ENCODE measurements at regions not wholly inside any gene's neighbourhood (a gene's known extent, or its start where the extent isn't known, plus 50 kb on each side); places are given as distances from the start of the nearest gene placed in this dataset.

GRCh38 chr3:81261996-81262395 lies 499.4 kb downstream of the GBE1 start:
- H3K36me3 ChIP-seq: no peaks in the 10 kb centered on the region
- no peak overlapping the region for H3K27ac ChIP-seq
- no peak overlapping the region for H3K4me3 ChIP-seq
- TF ChIP-seq, protein P1, sequence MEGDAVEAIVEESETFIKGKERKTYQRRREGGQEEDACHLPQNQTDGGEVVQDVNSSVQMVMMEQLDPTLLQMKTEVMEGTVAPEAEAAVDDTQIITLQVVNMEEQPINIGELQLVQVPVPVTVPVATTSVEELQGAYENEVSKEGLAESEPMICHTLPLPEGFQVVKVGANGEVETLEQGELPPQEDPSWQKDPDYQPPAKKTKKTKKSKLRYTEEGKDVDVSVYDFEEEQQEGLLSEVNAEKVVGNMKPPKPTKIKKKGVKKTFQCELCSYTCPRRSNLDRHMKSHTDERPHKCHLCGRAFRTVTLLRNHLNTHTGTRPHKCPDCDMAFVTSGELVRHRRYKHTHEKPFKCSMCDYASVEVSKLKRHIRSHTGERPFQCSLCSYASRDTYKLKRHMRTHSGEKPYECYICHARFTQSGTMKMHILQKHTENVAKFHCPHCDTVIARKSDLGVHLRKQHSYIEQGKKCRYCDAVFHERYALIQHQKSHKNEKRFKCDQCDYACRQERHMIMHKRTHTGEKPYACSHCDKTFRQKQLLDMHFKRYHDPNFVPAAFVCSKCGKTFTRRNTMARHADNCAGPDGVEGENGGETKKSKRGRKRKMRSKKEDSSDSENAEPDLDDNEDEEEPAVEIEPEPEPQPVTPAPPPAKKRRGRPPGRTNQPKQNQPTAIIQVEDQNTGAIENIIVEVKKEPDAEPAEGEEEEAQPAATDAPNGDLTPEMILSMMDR (IDR thresholded peaks at IDR 0.05): no peak
- no peak for TF ChIP-seq POLR2A (IDR thresholded peaks at IDR 0.05)
- no peak for DNase-seq
- H3K4me1 ChIP-seq: no peaks in the 10 kb centered on the region
- H3K27me3 ChIP-seq: no peaks in the 10 kb centered on the region
- no peaks in the 10 kb centered on the region for H3K9me3 ChIP-seq

DNA sequence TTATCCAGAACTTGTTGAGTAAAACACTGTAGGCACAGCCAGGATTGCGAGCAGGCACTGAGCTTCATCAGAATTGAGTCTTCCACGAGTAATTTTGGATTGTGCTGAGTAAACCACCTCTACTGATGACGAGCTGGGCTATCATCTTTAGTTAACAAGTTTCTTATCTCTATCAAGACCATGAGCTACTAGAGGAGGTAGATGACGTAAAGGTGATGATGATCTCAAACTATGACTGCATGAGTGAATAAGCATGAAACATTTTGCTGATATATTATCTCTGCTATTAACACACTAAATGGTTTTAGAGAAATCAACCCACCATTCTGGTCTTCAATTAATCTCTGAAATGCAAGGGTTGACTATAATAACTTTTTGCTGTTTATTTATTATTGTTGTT lies 506.0 kb downstream of the GBE1 start:
- no peaks in the 10 kb centered on the region for H3K9me3 ChIP-seq
- DNase-seq: no peak

GRCh38 chr3:81251096-81251495 lies 510.3 kb downstream of the GBE1 start:
- H3K4me3 ChIP-seq: no peak overlapping the region
- H3K27ac ChIP-seq: no peak overlapping the region

More for the DNA sequence above, 506.0 kb downstream of the GBE1 start:
- Histone ChIP-seq H3K4me1 (no peaks in the 10 kb centered on the region), H3K27me3 (no peaks in the 10 kb centered on the region), H3K27ac (no peak overlapping the region), H3K4me3 (no peak overlapping the region), H3K36me3 (no peaks in the 10 kb centered on the region)
- no peak for TF ChIP-seq POLR2A (IDR thresholded peaks at IDR 0.05)
- TF ChIP-seq, protein P1 (IDR thresholded peaks at IDR 0.05): no peak

GRCh38 chr3:81249540-81250029 lies 511.9 kb downstream of the GBE1 start:
- no peak for TF ChIP-seq POLR2A (IDR thresholded peaks at IDR 0.05)
- TF ChIP-seq, protein P1 (IDR thresholded peaks at IDR 0.05): no peak
- no peak overlapping the region for H3K4me3 ChIP-seq
- H3K27me3 ChIP-seq: no peaks in the 10 kb centered on the region
- DNase-seq: no peak
- H3K4me1 ChIP-seq: no peaks in the 10 kb centered on the region
- no peaks in the 10 kb centered on the region for H3K36me3 ChIP-seq
- H3K9me3 ChIP-seq: no peaks in the 10 kb centered on the region
- H3K27ac ChIP-seq: no peak overlapping the region

More at GRCh38 chr3:81251096-81251495, 510.3 kb downstream of the GBE1 start:
- H3K9me3 ChIP-seq: no peaks in the 10 kb centered on the region
- no peak for TF ChIP-seq POLR2A (IDR thresholded peaks at IDR 0.05)
- TF ChIP-seq, protein P1 (IDR thresholded peaks at IDR 0.05): no peak
- no peaks in the 10 kb centered on the region for H3K4me1 ChIP-seq
- no peaks in the 10 kb centered on the region for H3K36me3 ChIP-seq
- DNase-seq: no peak
- no peaks in the 10 kb centered on the region for H3K27me3 ChIP-seq

DNA sequence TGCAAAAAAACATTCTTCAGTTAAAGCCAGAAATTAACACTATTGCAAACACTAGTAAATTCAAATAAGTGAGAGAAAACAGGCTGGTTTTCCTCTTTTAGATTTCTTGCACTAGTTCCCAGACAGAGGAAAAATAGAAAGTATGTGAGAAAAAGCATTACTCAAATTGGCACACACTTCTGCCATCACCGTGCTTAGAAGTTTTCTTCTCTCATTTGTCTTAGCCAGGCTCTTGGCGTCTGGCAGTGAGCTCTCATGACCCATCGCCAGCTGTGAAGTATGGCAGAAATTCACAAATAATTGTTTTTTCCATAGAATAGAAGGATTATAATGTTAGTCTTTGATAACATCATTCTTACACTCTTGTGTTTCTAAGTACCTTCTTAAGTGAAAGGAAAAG lies 515.9 kb downstream of the GBE1 start:
- TF ChIP-seq POLR2A (IDR thresholded peaks at IDR 0.05): no peak
- TF ChIP-seq, protein P1 (IDR thresholded peaks at IDR 0.05): no peak

GRCh38 chr3:81245043-81245442 lies 516.4 kb downstream of the GBE1 start:
- Histone ChIP-seq H3K4me3 (no peak overlapping the region), H3K9me3 (no peaks in the 10 kb centered on the region), H3K27me3 (no peaks in the 10 kb centered on the region), H3K36me3 (no peaks in the 10 kb centered on the region), H3K4me1 (no peaks in the 10 kb centered on the region), H3K27ac (no peak overlapping the region)
- no peak for TF ChIP-seq POLR2A (IDR thresholded peaks at IDR 0.05)
- TF ChIP-seq, protein P1 (IDR thresholded peaks at IDR 0.05): no peak
- no peak for DNase-seq

More for the DNA sequence above, 515.9 kb downstream of the GBE1 start:
- Histone ChIP-seq H3K36me3 (no peaks in the 10 kb centered on the region), H3K4me3 (no peak overlapping the region), H3K27ac (no peak overlapping the region), H3K27me3 (no peaks in the 10 kb centered on the region), H3K4me1 (no peaks in the 10 kb centered on the region), H3K9me3 (no peaks in the 10 kb centered on the region)
- no peak for DNase-seq

Measured in Peyer's patch (tissue), 4 donors.